DMS153 treated with DMSO at 0.1 percent for 48 hours (cell line): ENCODE measurements at regions not wholly inside any gene's neighbourhood (a gene's known extent, or its start where the extent isn't known, plus 50 kb on each side); places are given as distances from the start of the nearest gene placed in this dataset.
"Not testable (repeated sequence)": the region's sequence is repeated elsewhere in the genome, so short reads cannot be mapped to it uniquely, and the experiment has no call there.

Experiments used
- DNase-seq: peaks from one replicate; lab custom pipeline; 2025; ENCODE audit not compliant: unreplicated experiment; lab: John Stamatoyannopoulos, UW

DNA sequence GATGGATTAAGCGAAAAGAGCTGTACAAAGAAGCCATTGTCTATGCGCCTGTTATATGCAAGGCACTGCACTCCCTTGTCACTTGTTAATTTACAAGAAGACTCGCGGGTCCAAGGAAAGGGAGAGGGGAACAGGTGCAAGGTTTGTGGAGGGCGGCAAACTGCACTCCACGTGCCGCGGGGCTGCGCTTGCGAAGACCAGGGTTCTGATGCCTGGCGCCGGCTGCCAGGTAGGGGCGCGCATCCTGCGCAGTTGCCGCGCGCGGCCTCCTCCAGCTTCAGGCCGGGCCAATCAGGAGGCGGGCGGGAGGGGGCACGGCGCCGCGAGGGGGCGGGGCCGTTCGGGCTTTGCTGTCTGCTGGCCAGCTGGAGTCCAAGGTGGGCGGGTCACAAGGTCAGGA, 140.6 kb upstream of the PALS2 start:
- DNase-seq = no peak

DNA sequence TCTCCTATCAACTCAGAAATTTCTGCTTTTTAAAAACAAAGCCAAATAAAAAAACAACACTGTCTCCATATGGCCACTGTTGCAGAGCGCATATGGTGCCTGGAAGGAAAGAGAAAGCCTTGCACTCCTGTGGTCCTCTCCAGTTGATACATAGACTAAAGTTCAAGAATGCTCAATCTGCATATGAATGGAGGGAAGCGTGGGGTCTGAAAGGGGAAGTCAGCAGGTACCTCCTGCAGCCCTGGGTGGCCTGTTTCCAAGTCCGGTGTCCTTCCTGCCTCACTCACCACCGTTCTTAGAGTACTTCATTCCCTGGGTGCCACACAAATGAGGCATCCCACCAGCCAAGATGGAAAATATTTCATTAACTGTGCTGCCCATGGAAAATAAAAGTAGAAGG, 138.3 kb upstream of the PALS2 start:
- DNase-seq = no peak

DNA sequence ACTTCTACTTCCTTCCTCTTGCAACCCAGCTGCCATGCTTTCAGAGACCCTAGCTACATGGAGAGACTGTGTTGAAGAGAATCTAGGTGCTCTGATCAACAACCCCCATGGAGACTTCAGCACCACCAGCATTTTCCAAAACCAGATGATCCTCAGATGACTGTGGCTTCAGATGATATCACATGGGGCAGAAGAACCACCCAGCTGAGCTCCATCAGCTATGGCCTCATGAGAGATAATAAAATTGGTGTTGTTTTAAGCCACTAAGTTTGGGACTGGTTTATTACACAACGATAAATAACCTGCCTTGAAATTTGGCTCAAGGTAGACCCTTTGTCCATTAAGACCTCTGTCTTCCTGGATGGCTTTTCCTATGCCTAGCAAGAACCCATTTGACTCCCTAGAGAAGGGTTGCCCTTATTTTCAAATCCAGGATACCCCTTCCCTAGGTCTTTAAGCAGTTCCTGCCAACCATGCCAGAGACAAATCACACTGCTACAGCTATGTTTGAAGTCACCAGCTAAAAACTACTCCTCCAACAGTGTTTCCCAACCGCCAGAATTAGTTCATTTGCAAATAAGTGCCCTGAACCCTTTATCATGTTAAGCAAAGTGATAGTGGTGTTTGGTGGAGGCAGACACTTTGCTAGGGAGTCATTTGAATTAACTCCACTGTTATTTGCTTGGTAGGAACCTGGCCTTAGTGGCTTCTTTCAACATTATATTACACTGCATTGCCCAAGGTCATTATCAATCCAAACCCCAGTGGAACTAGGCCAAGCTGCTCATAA, 136.9 kb upstream of the PALS2 start:
- DNase-seq = no peak

DNA sequence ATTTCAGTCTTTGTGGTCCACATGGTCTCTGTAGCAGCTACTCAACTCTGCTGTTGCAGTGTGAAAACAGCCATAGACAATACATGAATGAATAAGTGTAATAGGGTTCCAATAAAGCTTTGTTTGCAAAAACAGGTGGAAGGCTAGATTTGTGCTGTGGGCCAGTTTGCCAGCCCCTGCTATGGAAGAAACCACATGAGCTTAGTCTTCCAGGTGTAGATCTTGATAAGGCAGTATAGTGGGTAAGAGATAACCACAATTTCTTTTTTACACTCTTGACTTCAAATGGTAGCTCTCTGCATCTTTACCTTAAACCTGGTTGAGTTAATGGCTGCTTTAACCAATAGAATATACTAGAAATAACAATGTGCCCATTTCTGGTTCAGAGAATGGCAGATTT, 135.0 kb upstream of the PALS2 start:
- DNase-seq = no peak

DNA sequence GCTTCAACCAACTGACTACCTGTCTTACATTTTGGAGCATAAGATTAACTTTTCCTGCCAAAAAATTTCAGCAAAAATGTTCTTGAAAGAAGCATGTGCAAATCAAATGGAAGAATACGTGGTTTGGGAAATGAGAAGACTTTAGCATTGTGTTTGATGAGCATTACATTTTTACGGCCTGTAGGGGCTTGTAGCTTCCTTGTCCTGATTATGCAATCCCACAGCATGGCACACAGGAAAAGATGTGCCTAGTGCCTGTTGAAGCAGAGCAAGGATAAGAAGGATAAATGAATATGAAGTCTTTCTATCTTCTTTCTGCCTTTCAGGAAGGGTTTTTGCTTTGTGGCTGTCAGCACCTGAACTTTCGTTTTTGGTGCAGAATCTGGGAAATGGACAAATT, 134.1 kb upstream of the PALS2 start:
- DNase-seq = not testable (repeated sequence)

DNA sequence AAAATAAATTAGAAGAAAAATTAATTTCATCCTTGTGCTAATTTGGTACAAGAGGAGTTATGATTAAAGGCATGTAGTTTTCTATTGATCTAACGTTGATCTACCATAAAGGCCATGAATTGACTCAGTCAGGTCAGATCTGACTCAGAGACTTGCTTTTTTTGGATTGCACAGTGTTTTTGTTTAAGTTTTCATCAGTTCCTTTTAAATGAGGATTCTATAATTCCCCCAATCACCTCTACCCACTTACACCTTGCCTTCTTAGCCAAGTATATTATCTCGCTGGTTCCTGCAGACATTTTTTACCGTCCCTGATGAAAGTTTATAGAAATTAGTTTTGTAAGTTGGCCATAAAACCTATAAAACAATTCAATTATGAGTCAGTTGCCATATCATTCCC, 132.4 kb upstream of the PALS2 start:
- no peak for DNase-seq

DNA sequence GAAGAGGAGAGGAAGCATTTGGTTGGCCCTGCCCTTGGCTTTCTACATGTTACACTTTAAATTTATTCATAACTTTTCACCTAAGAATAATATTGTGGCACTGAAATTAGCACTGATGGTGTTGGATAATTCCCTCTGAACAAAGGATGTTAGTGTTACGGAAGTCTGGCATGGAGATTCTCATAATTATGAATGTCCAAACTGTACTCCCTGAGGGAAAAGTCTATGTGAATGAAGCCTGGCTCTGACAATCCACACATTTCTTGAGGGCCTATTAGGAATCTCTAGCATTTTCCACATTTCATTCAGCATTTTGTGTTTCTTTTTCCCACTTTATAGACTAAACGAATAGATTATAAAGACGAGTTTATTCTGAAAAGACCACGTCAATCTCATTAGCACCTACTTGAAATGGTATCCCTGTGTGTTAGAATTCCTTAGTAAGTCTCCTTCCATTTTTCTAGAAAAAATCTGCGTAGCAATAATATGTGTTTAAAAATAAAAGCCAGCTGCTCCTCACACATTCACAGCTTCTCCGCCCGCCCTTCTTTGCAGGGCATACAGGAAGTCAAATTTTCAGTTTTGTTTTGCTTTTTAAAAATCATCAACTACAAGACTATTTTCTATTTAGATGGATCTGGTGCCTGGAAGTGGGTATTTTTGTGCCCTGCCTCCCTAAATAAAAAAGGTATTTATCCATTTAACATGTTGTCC, 131.8 kb upstream of the PALS2 start:
- no peak for DNase-seq

DNA sequence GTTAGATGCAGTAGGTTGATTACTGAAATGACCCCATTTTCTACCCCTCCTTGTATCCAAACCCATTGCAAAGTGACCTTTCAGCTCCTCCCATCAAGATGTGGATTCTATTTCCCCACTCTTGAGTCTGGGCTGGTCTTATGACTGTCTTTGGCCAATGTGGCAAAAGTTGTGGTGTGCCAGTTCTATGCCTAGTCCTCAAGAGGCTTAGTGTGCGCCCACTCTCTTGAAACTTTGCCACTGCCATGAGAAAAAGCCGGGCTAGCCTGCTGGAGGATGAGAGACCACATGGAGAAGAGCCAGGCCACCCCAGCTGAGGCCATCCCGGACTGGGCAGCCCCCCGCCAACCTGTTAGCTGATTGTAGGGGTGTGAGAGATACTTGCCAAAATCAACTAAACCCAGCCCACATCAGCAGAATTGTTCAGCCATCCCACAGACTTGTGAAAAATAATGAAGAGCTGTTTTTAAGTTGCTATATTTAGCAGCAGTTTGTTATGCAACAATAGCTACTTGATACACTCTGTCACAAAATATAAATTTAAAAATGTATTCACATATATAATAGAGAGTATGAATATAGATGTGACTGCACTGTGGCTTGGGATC, 131.0 kb upstream of the PALS2 start:
- DNase-seq = no peak

DNA sequence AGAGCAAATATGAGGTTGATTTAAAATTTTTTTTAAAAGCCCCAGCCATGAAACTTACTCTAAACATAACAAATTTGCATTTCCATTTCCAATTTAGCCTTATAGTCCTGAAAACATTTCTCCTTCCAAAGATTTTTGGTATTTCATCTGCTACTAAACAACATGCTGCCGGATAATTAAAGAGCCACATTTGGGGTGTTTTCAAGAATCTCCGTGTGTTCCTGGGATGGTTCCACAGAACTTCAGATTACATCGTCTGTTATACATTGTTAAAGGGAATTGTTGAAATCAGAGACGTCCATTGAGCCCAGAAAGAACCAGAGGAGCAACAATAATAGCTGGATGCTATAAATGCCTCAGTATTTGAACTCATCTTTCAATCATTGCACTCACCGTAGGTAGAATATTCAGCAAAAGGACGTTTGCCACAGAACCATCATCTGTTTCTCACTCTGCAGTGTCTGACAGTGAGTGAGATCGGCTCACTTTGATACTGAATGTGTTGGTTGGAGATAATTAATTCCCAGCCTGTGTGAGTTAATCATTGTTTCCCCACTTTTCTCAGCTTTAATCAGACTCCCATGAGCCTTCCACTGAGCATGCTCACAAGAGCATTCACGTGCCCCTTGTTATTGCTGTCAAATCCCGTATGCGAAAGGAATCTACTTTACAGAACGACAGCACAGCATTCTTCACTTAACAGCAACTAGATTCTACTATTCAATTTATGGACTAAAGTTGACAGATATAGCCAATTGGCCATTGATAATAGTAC, 128.4 kb upstream of the PALS2 start:
- no peak for DNase-seq

DNA sequence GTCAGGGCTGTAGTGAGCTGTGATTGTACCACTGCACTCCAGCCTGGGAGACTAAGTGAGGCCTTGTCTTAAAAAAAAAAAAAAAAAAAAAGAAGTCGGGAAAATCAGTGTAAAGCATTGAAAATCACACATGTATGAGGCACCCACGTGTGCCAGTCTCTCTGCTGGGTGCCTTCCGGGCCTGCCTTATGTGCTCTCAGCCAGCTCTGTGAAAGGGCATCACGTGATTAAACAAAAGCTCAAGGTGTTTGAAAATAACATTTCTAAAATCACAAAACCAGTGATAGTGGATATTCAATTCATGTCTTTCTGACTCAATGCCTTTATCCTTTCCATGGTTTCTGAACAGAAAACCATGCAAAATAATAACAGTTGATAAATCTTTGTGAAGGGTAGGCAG, 125.2 kb upstream of the PALS2 start:
- DNase-seq = no peak

DNA sequence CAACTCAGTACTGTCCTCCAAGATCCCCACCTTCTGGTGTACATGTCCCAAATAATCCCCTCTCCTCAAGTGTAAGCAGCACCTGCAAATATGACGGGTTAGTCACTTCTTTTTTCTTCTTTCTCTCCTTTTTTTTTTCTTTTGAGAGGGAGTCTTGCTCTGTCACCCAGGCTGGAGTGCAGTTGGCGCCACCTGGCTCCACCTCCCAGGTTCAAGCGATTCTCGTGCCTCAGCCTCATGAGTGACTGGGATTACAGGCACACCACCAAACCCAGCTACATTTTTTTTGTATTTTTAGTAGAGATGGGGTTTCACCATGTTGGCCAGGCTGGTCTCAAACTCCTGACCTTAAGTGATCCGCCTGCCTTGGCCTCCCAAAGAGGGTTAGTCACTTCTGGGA, 123.8 kb upstream of the PALS2 start:
- not testable (repeated sequence) for DNase-seq

DNA sequence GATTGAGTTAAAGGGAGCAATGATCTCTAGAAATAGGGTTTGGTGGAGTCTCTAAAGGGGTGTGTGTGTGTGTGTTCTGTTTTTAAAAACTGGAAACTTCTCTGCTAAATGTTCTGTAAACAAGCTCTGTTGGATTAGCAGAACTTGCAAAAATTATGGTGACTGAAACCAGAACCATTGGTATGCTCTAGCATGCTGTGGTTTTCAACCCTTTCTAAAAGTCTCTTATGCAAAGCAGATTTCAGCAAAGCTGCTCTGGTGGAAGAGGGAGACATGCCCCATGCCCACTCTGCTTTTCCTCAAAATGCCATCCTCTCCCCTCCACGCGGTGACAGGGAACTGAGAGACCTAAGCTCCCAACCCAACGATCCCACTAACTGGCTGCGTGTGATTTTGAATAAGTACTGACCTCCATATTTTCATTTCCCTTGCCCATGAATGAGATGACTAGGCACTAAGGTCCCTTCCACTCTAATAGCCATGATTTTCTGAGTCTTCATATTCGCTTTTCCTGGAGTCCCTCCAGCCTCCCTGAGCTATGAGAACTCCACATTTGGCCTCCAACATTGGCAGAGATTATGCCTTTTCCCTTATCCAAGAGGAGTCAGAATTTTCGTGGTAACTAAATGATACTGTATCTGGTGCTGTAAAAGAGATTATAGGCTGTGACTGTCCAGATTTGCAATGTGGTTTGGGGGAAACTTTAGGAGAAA, 117.3 kb upstream of the PALS2 start:
- no peak for DNase-seq

DNA sequence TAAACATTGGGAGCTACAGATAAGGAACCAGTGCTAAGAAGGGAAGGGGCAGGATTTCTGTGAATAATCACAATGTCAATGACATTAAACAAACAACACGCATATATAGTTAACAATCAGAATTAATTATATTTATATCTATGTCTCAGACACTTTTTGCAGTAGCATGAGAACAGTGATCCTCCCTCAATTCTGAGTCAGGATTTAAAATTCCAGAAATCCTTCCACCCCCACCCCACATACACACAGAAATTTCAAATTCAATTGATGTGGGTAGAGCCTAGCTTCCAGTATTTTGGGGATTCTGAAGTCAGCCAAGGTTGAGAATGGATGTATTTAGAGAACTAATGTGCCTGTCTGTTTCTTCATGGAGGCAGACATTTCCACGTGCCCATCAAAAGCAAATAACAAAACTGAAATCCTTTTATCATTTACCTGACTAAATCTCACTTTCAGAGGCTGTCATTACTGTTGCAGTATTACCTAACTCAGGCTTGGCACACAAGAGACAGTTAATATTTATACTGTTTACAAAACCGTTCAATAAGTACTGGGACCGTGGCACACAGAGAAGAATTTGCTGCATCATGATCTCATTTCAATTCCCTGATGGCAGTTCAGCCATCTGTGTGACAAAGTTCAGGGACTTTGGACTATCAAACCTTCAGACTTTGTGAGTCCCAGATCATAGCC, 116.6 kb upstream of the PALS2 start:
- no peak for DNase-seq

DNA sequence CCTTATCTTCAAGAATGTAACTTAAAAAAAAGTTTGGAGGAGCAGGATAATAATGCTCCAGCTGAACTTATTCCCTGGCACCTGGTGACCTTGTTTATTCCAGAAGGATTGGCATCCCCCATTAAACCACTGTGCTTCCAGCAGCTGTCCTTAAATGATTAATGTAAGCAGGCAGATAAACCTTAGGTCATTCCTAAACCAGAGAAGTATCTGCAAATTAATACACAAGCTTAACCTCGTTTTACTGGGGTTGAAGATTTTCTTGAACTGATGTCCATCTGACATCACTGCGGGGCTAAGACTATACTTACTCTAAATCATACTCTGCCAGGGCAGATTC, 116.1 kb upstream of the PALS2 start:
- DNase-seq = no peak

DNA sequence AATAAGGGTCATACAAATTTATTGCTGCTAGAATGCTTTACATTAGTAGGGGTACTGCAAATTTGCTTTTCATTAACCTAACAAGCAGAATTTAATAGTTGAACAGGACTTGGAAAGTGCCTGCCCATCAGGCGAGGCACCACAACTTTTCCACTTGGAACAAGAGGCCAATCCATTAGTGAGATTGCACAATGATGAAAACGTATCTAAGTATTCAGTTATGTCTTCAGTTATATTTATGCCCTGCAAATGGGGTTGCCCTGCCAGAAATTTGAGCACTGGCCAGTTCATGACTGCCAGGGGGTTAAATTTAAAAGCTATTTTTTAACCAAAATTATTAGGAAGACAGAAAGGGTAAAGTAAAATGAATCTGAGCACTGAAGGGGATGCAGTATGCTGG, 111.1 kb upstream of the PALS2 start:
- no peak for DNase-seq

DNA sequence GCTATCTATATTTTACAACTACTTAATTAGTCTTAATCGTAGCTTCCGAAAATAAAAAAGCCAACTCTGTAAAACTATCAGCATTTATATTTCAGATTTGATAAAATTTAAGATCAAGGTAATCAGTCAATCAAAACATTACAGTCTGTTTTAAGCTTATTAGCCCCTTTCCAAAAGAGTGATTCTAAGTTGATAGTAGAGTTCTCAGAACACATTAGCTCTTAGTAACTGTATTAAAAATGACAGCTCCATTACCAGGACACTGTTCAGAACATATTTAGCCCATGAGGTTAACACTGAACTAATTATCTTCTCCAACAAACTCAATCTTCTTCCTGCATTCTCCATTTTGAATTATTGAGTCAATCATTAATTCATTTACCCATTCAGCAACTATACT, 110.3 kb upstream of the PALS2 start:
- no peak for DNase-seq

DNA sequence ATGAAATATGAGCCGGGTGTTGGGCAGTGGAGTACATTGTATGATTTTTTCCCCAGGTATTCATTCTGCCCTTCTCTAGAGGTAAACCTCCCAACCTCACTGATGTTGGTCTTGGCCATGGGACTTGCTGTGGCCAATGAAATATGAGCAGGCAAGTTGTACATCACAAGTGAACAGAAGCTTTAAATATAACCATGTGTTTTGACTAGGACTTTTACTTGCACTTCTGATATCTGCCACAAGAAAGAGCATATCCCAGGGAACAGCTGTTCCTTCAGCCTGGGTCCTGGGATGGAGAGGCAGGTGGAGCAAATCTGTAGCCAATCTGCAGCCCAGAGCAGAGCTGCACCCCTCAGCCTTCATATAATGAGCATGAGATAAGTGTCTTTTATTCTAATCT, 109.8 kb upstream of the PALS2 start:
- no peak for DNase-seq

DNA sequence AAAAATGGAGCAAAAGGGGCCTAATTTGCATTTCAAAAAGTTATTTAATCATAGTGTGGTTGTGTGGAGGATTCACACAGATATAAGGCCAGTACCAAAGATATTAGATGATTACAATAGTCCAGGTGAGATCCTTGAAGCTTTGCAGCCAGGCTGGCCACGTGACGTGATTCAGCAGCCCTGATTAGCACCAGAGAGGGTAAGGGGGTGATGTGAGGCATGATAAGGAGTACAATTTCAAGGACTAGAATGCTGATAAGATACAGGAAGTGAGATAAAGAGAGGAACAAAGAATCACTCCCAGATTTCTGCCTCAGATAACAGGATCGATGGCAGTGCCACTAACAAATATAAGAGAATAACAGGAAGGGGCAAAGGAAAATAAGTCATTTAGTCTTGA, 108.4 kb upstream of the PALS2 start:
- no peak for DNase-seq

DNA sequence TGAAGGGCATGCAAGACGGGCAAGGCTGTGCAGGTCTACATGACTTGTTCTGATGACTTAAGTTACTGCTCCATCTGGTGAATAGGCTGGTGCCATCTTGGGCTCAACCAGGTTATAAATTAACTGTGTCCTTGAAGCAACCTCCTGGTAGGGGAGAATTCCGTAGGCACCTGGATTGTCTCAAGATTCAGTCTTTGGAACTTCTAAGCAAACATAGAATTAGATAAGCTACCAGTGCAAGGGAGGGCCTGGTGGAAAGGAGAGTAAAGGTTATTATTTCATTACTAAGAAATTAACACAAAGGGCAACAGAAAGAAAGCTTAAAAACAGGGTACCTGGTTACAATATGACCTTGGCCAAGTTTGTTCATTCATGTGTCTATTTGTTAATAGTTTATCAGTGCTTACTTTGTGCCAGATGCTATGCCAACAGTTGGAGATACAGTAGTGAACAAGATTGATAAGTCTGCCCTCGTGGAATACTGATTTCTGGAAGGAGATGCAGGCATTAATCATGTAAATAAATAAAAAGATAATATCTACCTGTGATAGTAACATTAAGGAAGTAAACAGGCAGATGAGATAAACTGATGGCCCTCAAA, 107.0 kb upstream of the PALS2 start:
- DNase-seq = no peak

DNA sequence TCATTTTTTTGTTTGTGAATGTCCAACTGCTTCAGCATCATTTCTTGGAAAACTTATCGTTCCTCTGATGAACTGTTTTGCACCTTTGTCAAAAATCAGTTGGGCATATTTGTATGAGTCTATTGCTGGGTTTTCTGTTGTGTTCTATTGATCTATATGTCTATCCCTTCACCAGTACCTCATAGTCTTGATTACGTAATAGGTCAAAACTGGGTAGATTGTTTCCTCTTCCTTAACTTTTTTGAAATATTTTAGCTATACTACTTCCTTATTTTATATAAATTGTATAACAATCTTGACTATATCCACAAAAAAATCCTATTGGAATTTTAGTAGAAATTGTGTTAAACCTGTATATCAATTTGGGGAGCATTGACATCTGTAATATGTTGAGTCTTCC, 104.1 kb upstream of the PALS2 start:
- DNase-seq = no peak
